ENCODE measurements at regions not wholly inside any gene's neighbourhood (a gene's known extent, or its start where the extent isn't known, plus 50 kb on each side); places are given as distances from the start of the nearest gene placed in this dataset.

- TF ChIP-seq CTCF (IDR thresholded peaks at IDR 0.05; ENCODE audit: low read depth, low read length), result no peak
These were observed 61.0 kb downstream of the RPL37A start for GRCh38 chr2:216559625-216560156.

GRCh38 chr2:216560838-216561270 lies 62.2 kb downstream of the RPL37A start:
- peak; percentile 67 to 87 for DNase-seq (ENCODE audit: low read depth in 2 of 2)
- H3K4me3 ChIP-seq (replicated peaks in 1 of 2; ENCODE audit: low read depth in 2 of 2, low read length in 2 of 2), result no peak overlapping the region
- no peak for TF ChIP-seq CTCF (IDR thresholded peaks at IDR 0.05; ENCODE audit: low read depth, low read length)

More at GRCh38 chr2:216559625-216560156, 61.0 kb downstream of the RPL37A start:
- no peak overlapping the region for H3K4me3 ChIP-seq (replicated peaks in 1 of 2; ENCODE audit: low read depth in 2 of 2, low read length in 2 of 2)
- DNase-seq (ENCODE audit: low read depth in 2 of 2), result no peak

GRCh38 chr2:216562696-216563435 lies 64.2 kb downstream of the RPL37A start:
- no peak overlapping the region for H3K4me3 ChIP-seq (replicated peaks in 1 of 2; ENCODE audit: low read depth in 2 of 2, low read length in 2 of 2)
- TF ChIP-seq CTCF (IDR thresholded peaks at IDR 0.05; ENCODE audit: low read depth, low read length), result no peak
- no peak for DNase-seq (ENCODE audit: low read depth in 2 of 2)

- H3K4me3 ChIP-seq (replicated peaks in 1 of 2; ENCODE audit: low read depth in 2 of 2, low read length in 2 of 2), result no peak overlapping the region
- peak in 1 of 2 donors; percentile 43 for DNase-seq (ENCODE audit: low read depth in 2 of 2)
- no peak for TF ChIP-seq CTCF (IDR thresholded peaks at IDR 0.05; ENCODE audit: low read depth, low read length)
These were observed 65.0 kb downstream of the RPL37A start for GRCh38 chr2:216563646-216564045.

GRCh38 chr2:216564611-216565010 lies 66.0 kb downstream of the RPL37A start:
- no peak for DNase-seq (ENCODE audit: low read depth in 2 of 2)
- no peak for TF ChIP-seq CTCF (IDR thresholded peaks at IDR 0.05; ENCODE audit: low read depth, low read length)
- H3K4me3 ChIP-seq (replicated peaks in 1 of 2; ENCODE audit: low read depth in 2 of 2, low read length in 2 of 2), result no peak overlapping the region

GRCh38 chr2:216565956-216566355 lies 67.3 kb upstream of the IGFBP2 start:
- TF ChIP-seq CTCF (IDR thresholded peaks at IDR 0.05; ENCODE audit: low read depth, low read length), result no peak
- no peak overlapping the region for H3K4me3 ChIP-seq (replicated peaks in 1 of 2; ENCODE audit: low read depth in 2 of 2, low read length in 2 of 2)
- DNase-seq (ENCODE audit: low read depth in 2 of 2), result no peak
